CD14-positive monocyte (primary cell): ENCODE measurements at regions not wholly inside any gene's neighbourhood (a gene's known extent, or its start where the extent isn't known, plus 50 kb on each side); places are given as distances from the start of the nearest gene placed in this dataset.
"Not testable (repeated sequence)": the region's sequence is repeated elsewhere in the genome, so short reads cannot be mapped to it uniquely, and the experiment has no call there.

Source experiments
- DNase-seq, 3 donors: peaks; one replicate each; pipeline ENCODE4 v3.0.0-alpha.2; 2011 to 2022
- H2AFZ ChIP-seq: 2 replicates; pipeline ENCODE4 v1.6.0; 2012; ENCODE audit warnings: mild to moderate bottlenecking, low read depth, low read length, inconsistent platforms; ENCODE audit not compliant: insufficient read depth, poor library complexity, severe bottlenecking
- H3K27ac ChIP-seq, 2 donors: 1 replicate in 1 of 2; 2 replicates in 1 of 2; pipeline ENCODE4 v1.5.1; 2012 to 2013; ENCODE audit warnings: low read length in 2 of 2, control low read depth in 1 of 2, inconsistent platforms in 1 of 2, low read depth in 1 of 2, mild to moderate bottlenecking in 1 of 2
- H3K27me3 ChIP-seq, 2 donors: one replicate each; pipeline versions ENCODE4 v1.6.0 to v1.6.1; 2011 to 2013; ENCODE audit warnings: low read length in 2 of 2; ENCODE audit not compliant: control insufficient read depth in 2 of 2, insufficient read depth in 2 of 2
- H3K36me3 ChIP-seq, 2 donors: replicated peaks in 1 of 2; 1 replicate in 1 of 2; 2 replicates in 1 of 2; pipeline versions ENCODE4 v1.5.1 to v1.6.1; 2012 to 2013; ENCODE audit warnings: low read length in 2 of 2, control low read depth in 1 of 2, inconsistent platforms in 1 of 2, mild to moderate bottlenecking in 1 of 2; ENCODE audit not compliant: insufficient read depth in 2 of 2, control insufficient read depth in 1 of 2
- H3K4me1 ChIP-seq, 2 donors: 1 replicate in 1 of 2; 2 replicates in 1 of 2; pipeline versions ENCODE4 v1.5.1 to v1.6.1; 2012 to 2013; ENCODE audit warnings: low read length in 2 of 2, control low read depth in 1 of 2, inconsistent platforms in 1 of 2, mild to moderate bottlenecking in 1 of 2, moderate library complexity in 1 of 2; ENCODE audit not compliant: insufficient read depth in 2 of 2, control insufficient read depth in 1 of 2
- H3K4me2 ChIP-seq: replicated peaks from 2 replicates; pipeline ENCODE3; 2012; ENCODE audit warnings: low read length, moderate library complexity, mild to moderate bottlenecking; ENCODE audit not compliant: poor library complexity, severe bottlenecking; ENCODE audit errors: extremely low read depth
- H3K4me3 ChIP-seq, 3 experiments: fragments of 200-600 bp in 1 of 3; sonication (generic) in 1 of 3; replicated peaks in 1 of 3; 1 replicate in 2 of 3; 2 replicates in 1 of 3; pipeline ENCODE4 v1.5.1; 2011 to 2013; ENCODE audit warnings: low read length in 3 of 3, mild to moderate bottlenecking in 3 of 3, control low read depth in 2 of 3, low read depth in 2 of 3, inconsistent platforms in 1 of 3, moderate library complexity in 1 of 3
- H3K79me2 ChIP-seq: 2 replicates; pipeline ENCODE4 v1.6.0; 2012; ENCODE audit warnings: mild to moderate bottlenecking, control low read depth, inconsistent platforms, low read length, moderate library complexity; ENCODE audit not compliant: insufficient read depth
- H3K9ac ChIP-seq: 2 replicates; pipeline ENCODE4 v1.6.0; 2017; ENCODE audit warnings: low read length, mild to moderate bottlenecking; ENCODE audit not compliant: insufficient read depth, poor library complexity, severe bottlenecking
- H3K9me3 ChIP-seq, 2 donors: replicated peaks in 1 of 2; 1 replicate in 1 of 2; 2 replicates in 1 of 2; pipeline versions ENCODE4 v1.5.1 to v1.6.1; 2012 to 2013; ENCODE audit warnings: low read length in 2 of 2, control low read depth in 1 of 2; ENCODE audit not compliant: control insufficient read depth in 1 of 2, insufficient read depth in 1 of 2
- H4K20me1 ChIP-seq: 2 replicates; pipeline ENCODE4 v1.6.0; 2012; ENCODE audit warnings: mild to moderate bottlenecking, low read length, control low read depth, moderate library complexity; ENCODE audit not compliant: insufficient read depth
- H3K27ac Mint-ChIP-seq, 7 donors: one replicate each; pipeline ENCODE4 v1.8.0; 2020; ENCODE audit warnings: mild to moderate bottlenecking in 7 of 7, mixed read lengths in 7 of 7, moderate library complexity in 6 of 7, inconsistent platforms in 2 of 7
- H3K27me3 Mint-ChIP-seq, 3 donors: one replicate each; pipeline ENCODE4 v1.8.0; 2021 to 2022; ENCODE audit warnings: low read depth in 3 of 3, mild to moderate bottlenecking in 3 of 3, mixed read lengths in 3 of 3, moderate library complexity in 3 of 3, inconsistent platforms in 1 of 3
- H3K36me3 Mint-ChIP-seq, 2 donors: one replicate each; pipeline ENCODE4 v1.8.0; 2020; ENCODE audit warnings: mixed read lengths in 2 of 2, inconsistent platforms in 1 of 2, mild to moderate bottlenecking in 1 of 2
- H3K4me1 Mint-ChIP-seq: one replicate; pipeline ENCODE4 v1.8.0; 2020; ENCODE audit warnings: mild to moderate bottlenecking, mixed read lengths
- H3K4me3 Mint-ChIP-seq, 2 donors: one replicate each; pipeline ENCODE4 v1.8.0; 2020; ENCODE audit warnings: mild to moderate bottlenecking in 2 of 2, mixed read lengths in 2 of 2, moderate library complexity in 1 of 2
- H3K9me3 Mint-ChIP-seq, 7 donors: one replicate each; pipeline ENCODE4 v1.8.0; 2020 to 2022; ENCODE audit warnings: mixed read lengths in 7 of 7, mild to moderate bottlenecking in 6 of 7, moderate library complexity in 6 of 7, inconsistent platforms in 2 of 7
- CTCF ChIP-seq: fragments of 200-600 bp; IDR thresholded peaks from one replicate; pipeline ENCODE4 v1.8.0; 2022; ENCODE audit warnings: antibody characterized with exemption, mild to moderate bottlenecking
- WGBS: methylation state at CpG from one replicate; pipeline ENCODE4 v1.1.5; 2013; ENCODE audit warnings: missing lambda C conversion rate; ENCODE audit not compliant: insufficient coverage; 5-methylcytosine and 5-hydroxymethylcytosine counted together
- intact Hi-C, 2 donors: fragments of 100-400 bp; cut with micrococcal nuclease; formaldehyde crosslinking; loops; one replicate each; pipeline versions ENCODE4 v1.15.0 to v1.15.1; 2023

GRCh38 chr3:11908981-11909698, 62.5 kb upstream of the TAMM41 start:
- Mint-ChIP-seq H3K27ac (no peak overlapping the region), H3K4me3 (no peak overlapping the region), H3K27me3 (peaks cover 1 to 10% (median 2%) of the 10 kb centered on the region in 3 donors), H3K9me3 (peaks cover 0 to 2% (median 0%) of the 10 kb centered on the region in 7 donors), H3K4me1 (no peaks in the 10 kb centered on the region), H3K36me3 (no peaks in the 10 kb centered on the region)
- 88% methylated on average over 14 of the region's 22 CpGs for WGBS
- DNase-seq, result no peak
- H3K79me2 ChIP-seq, result no peaks in the 10 kb centered on the region
- no peaks in the 10 kb centered on the region for H3K4me1 ChIP-seq
- H3K9me3 ChIP-seq, result no peaks in the 10 kb centered on the region
- no peak overlapping the region for H3K4me2 ChIP-seq
- H3K27me3 ChIP-seq, result no peaks in the 10 kb centered on the region
- intact Hi-C loops, result no loop called here
- no peak for TF ChIP-seq CTCF
- no peak overlapping the region for H3K27ac ChIP-seq
- no peaks in the 10 kb centered on the region for H4K20me1 ChIP-seq
- H3K36me3 ChIP-seq, result no peaks in the 10 kb centered on the region
- H3K9ac ChIP-seq, result no peak overlapping the region
- no peak overlapping the region for H3K4me3 ChIP-seq
- H2AFZ ChIP-seq, result no peak overlapping the region

DNA sequence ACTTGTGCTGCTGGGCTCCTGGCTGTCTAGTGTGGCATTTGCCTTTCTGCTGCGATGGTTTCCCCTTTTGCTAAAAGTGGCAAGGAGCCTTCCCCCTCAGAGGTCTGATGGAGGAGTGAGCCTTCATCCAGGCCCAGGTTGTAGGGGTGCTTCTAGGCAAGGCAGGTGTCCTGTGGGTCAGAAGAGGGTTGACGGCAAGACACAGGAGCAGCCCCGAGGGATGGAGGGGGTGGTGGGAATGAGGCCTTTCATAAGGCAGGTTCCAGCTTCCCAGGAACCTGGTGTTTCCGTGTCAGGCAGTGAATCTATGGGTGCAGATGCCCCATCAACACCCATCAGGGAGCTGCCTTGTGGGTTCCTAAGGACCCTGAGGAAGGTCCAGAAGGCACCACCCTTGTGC, 63.0 kb upstream of the TAMM41 start:
- intact Hi-C loops, result no loop called here
- no peak for TF ChIP-seq CTCF

GRCh38 chr3:11910216-11910930, 63.7 kb upstream of the TAMM41 start:
- H3K36me3 Mint-ChIP-seq, intact Hi-C loops, H3K9me3 ChIP-seq, H3K79me2 ChIP-seq, H3K27me3 ChIP-seq, H3K4me1 Mint-ChIP-seq, H4K20me1 ChIP-seq, H2AFZ ChIP-seq, H3K36me3 ChIP-seq, H3K4me3 ChIP-seq, H3K27ac Mint-ChIP-seq, H3K9ac ChIP-seq, H3K27ac ChIP-seq, H3K4me1 ChIP-seq, H3K9me3 Mint-ChIP-seq, H3K4me2 ChIP-seq, H3K4me3 Mint-ChIP-seq, DNase-seq: not testable (repeated sequence)
- H3K27me3 Mint-ChIP-seq, result peaks cover 1 to 11% (median 2%) of the 10 kb centered on the region in 3 donors
- 96% methylated on average over 4 of the region's 5 CpGs for WGBS

More for the DNA sequence above, 63.0 kb upstream of the TAMM41 start:
- Mint-ChIP-seq H3K9me3 (peaks cover 0 to 2% (median 0%) of the 10 kb centered on the region in 7 donors), H3K4me1 (no peaks in the 10 kb centered on the region), H3K27ac (peak overlapping the region in 1 of 7 donors; percentile 78), H3K4me3 (no peak overlapping the region), H3K27me3 (peaks cover 1 to 10% (median 2%) of the 10 kb centered on the region in 3 donors), H3K36me3 (no peaks in the 10 kb centered on the region)
- Histone ChIP-seq H3K27me3 (no peaks in the 10 kb centered on the region), H3K4me3 (no peak overlapping the region), H3K9me3 (no peaks in the 10 kb centered on the region), H3K79me2 (no peaks in the 10 kb centered on the region), H3K4me2 (no peak overlapping the region), H3K9ac (no peak overlapping the region), H3K4me1 (no peaks in the 10 kb centered on the region), H3K36me3 (no peaks in the 10 kb centered on the region), H3K27ac (no peak overlapping the region), H4K20me1 (no peaks in the 10 kb centered on the region), H2AFZ (no peak overlapping the region)
- DNase-seq, result no peak
- no CpG with 5 or more reads among the region's 4 CpGs for WGBS
